Upper lobe of left lung (tissue), 4 donors: ENCODE measurements at regions not wholly inside any gene's neighbourhood (a gene's known extent, or its start where the extent isn't known, plus 50 kb on each side); places are given as distances from the start of the nearest gene placed in this dataset.

Experiments used
- CTCF ChIP-seq, 6 experiments: fragments of 450-650 bp in 4 of 6; fragments of 200-600 bp in 2 of 6; sonication (generic) in 2 of 6; IDR thresholded peaks; one replicate each; pipeline ENCODE4 v1.5.1; 2016 to 2019; ENCODE audit warnings: antibody characterized with exemption in 6 of 6
- EP300 ChIP-seq, 4 donors: sonication (generic); formaldehyde crosslinking; IDR thresholded peaks; one replicate each; pipeline ENCODE4 v1.5.1; 2017; ENCODE audit warnings: antibody characterized with exemption in 4 of 4, control low read depth in 2 of 4
- POLR2A ChIP-seq, 4 donors: fragments of 450-650 bp; IDR thresholded peaks; one replicate each; pipeline ENCODE4 v1.5.1; 2016 to 2017; ENCODE audit warnings: antibody characterized with exemption in 4 of 4, mild to moderate bottlenecking in 2 of 4
- POLR2AphosphoS5 ChIP-seq, 2 donors: sonication (generic); formaldehyde crosslinking; IDR thresholded peaks; one replicate each; pipeline ENCODE4 v1.5.1; 2017; ENCODE audit warnings: antibody characterized with exemption in 2 of 2

- TF ChIP-seq CTCF (IDR thresholded peaks at IDR 0.05): no peak
- TF ChIP-seq POLR2AphosphoS5 (IDR thresholded peaks at IDR 0.05): no peak
- TF ChIP-seq POLR2A (IDR thresholded peaks at IDR 0.05): no peak
- TF ChIP-seq EP300 (IDR thresholded peaks at IDR 0.05): no peak
Observed at GRCh38 chr19:5393088-5393487, 52.5 kb upstream of the PTPRS start.
